ENCODE measurements at regions not wholly inside any gene's neighbourhood (a gene's known extent, or its start where the extent isn't known, plus 50 kb on each side); places are given as distances from the start of the nearest gene placed in this dataset.

- TF ChIP-seq CTCF (IDR thresholded peaks at IDR 0.05; ENCODE audit: low read depth, low read length, poor library complexity, severe bottlenecking) (no peak), EZH2phosphoT487 (IDR thresholded peaks at IDR 0.05; ENCODE audit: borderline replicate concordance, low read length) (no peak)
These were observed 201.3 kb upstream of the OR4E1 start for GRCh38 chr14:21874946-21875345.

Measured in DOHH2 (cell line).